Neural cell (in vitro differentiated cells): ENCODE measurements at regions not wholly inside any gene's neighbourhood (a gene's known extent, or its start where the extent isn't known, plus 50 kb on each side); places are given as distances from the start of the nearest gene placed in this dataset.

Source experiments
- CTCF ChIP-seq: fragments of 450-650 bp; IDR thresholded peaks from 2 replicates; pipeline ENCODE4 v1.5.1; 2014; ENCODE audit warnings: antibody characterized with exemption, mild to moderate bottlenecking, moderate library complexity; ENCODE audit not compliant: poor library complexity, severe bottlenecking
- POLR2AphosphoS5 ChIP-seq: IDR thresholded peaks from 2 replicates; pipeline ENCODE4 v1.6.1; 2012

- TF ChIP-seq CTCF (no peak), POLR2AphosphoS5 (no peak)
Measured at GRCh38 chr11:64498136-64498535, 57.6 kb upstream of the SLC22A11 start.
